HepG2 (cell line): ENCODE measurements at regions not wholly inside any gene's neighbourhood (a gene's known extent, or its start where the extent isn't known, plus 50 kb on each side); places are given as distances from the start of the nearest gene placed in this dataset.

Source experiments
- CHD2 ChIP-seq: IDR thresholded peaks from 2 replicates; pipeline ENCODE4 v1.6.1; 2011; ENCODE audit warnings: low read depth, low read length, improper control_type of control experiment
- CTCF ChIP-seq: sonication (generic); formaldehyde crosslinking; IDR thresholded peaks from 2 replicates; pipeline ENCODE4 v1.5.0; 2020; ENCODE audit warnings: mild to moderate bottlenecking, missing genetic modification reagents, moderate library complexity
- FOXP4 ChIP-seq: sonication (generic); formaldehyde crosslinking; IDR thresholded peaks from 2 replicates; pipeline ENCODE4 v1.4.0; 2020; ENCODE audit warnings: missing genetic modification reagents
- HNF1A ChIP-seq, 2 experiments: sonication (generic) in 1 of 2; formaldehyde crosslinking in 1 of 2; IDR thresholded peaks; 2 replicates each; pipeline versions ENCODE4 v1.4.0 to v1.6.1; 2016 to 2020; ENCODE audit warnings: borderline replicate concordance in 1 of 2, low read depth in 1 of 2, mild to moderate bottlenecking in 1 of 2, missing genetic modification reagents in 1 of 2
- KMT2B ChIP-seq: IDR thresholded peaks from 2 replicates; pipeline ENCODE4 v1.6.1; 2016; ENCODE audit warnings: missing genetic modification reagents, missing compliant biosample characterization
- NR3C1 ChIP-seq: sonication (generic); formaldehyde crosslinking; IDR thresholded peaks from 2 replicates; pipeline ENCODE4 v1.4.0; 2020; ENCODE audit warnings: missing genetic modification reagents
- TSC22D2 ChIP-seq: sonication (generic); formaldehyde crosslinking; IDR thresholded peaks from 2 replicates; pipeline ENCODE4 v1.5.1; 2020; ENCODE audit warnings: missing genetic modification reagents, mild to moderate bottlenecking, borderline replicate concordance
- ZNF10 ChIP-seq: sonication (generic); formaldehyde crosslinking; IDR thresholded peaks from 2 replicates; pipeline ENCODE4 v1.4.0; 2020; ENCODE audit warnings: mild to moderate bottlenecking, low read depth, missing genetic modification reagents, borderline replicate concordance
- ZNF318 ChIP-seq: sonication (generic); formaldehyde crosslinking; IDR thresholded peaks from 2 replicates; pipeline ENCODE4 v1.4.0; 2020; ENCODE audit warnings: mild to moderate bottlenecking, missing genetic modification reagents
- ZNF335 ChIP-seq: sonication (generic); formaldehyde crosslinking; IDR thresholded peaks from 2 replicates; pipeline ENCODE4 v1.4.0; 2020; ENCODE audit warnings: missing genetic modification reagents
- ZNF639 ChIP-seq: conservative IDR thresholded peaks from 2 replicates; pipeline ENCODE4 v1.6.1; 2018; ENCODE audit warnings: missing genetic modification reagents
- ZNF878 ChIP-seq: sonication (generic); formaldehyde crosslinking; IDR thresholded peaks from 2 replicates; pipeline ENCODE4 v1.8.1; 2023; ENCODE audit warnings: mild to moderate bottlenecking, missing genetic modification reagents, moderate library complexity

GRCh38 chr15:31250033-31250432 is 76.6 kb upstream of the KLF13 start:
- TF ChIP-seq ZNF639 (no peak), CTCF (no peak), TSC22D2 (CRISPR knock-in tag) (no peak), ZNF318 (CRISPR knock-in tag) (no peak), NR3C1 (CRISPR knock-in tag) (no peak), CHD2 (no peak), ZNF878 (CRISPR knock-in tag) (no peak), ZNF10 (no peak), KMT2B (CRISPR knock-in tag) (no peak), HNF1A (IDR thresholded peaks at IDR 0.05; ENCODE audit: low read depth) (no peak), HNF1A (CRISPR knock-in tag; IDR thresholded peaks at IDR 0.05; ENCODE audit: borderline replicate concordance) (no peak), ZNF335 (no peak), FOXP4 (CRISPR knock-in tag) (no peak)
